ENCODE measurements at regions not wholly inside any gene's neighbourhood (a gene's known extent, or its start where the extent isn't known, plus 50 kb on each side); places are given as distances from the start of the nearest gene placed in this dataset.

DNA sequence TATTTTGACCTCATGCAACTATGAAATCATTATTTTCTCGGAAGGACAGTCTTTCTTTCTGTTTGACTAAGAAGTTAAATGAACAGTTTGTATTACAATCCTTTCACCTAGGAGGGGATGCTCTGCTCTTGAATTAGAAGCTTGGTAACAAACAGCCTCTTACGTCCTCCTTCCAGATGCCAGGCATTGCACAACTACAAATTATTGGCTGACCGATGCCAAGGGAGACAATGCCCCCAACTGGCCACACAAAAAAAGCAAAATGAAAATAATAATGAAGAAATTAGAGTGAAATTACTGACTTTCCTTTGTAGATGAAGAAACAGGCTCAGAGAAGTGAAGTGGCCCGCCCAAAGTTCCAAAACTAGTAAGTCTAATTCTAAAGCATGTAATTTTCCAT is 177.9 kb downstream of the CYRIA start:
- Histone ChIP-seq H3K4me3 (no peak overlapping the region), H3K36me3 (no peaks in the 10 kb centered on the region), H3K27ac (no peak overlapping the region), H3K27me3 (no peaks in the 10 kb centered on the region), H3K4me1 (no peaks in the 10 kb centered on the region), H3K9me3 (no peaks in the 10 kb centered on the region)
- 36 to 48% methylated on average over 3 to 4 of the region's 4 CpGs for WGBS, 2 donors (ENCODE audit: low coverage in 1 of 2)
- no peak for ATAC-seq
- no peak for TF ChIP-seq POLR2AphosphoS5 (IDR thresholded peaks at IDR 0.05)
- TF ChIP-seq, protein P1, sequence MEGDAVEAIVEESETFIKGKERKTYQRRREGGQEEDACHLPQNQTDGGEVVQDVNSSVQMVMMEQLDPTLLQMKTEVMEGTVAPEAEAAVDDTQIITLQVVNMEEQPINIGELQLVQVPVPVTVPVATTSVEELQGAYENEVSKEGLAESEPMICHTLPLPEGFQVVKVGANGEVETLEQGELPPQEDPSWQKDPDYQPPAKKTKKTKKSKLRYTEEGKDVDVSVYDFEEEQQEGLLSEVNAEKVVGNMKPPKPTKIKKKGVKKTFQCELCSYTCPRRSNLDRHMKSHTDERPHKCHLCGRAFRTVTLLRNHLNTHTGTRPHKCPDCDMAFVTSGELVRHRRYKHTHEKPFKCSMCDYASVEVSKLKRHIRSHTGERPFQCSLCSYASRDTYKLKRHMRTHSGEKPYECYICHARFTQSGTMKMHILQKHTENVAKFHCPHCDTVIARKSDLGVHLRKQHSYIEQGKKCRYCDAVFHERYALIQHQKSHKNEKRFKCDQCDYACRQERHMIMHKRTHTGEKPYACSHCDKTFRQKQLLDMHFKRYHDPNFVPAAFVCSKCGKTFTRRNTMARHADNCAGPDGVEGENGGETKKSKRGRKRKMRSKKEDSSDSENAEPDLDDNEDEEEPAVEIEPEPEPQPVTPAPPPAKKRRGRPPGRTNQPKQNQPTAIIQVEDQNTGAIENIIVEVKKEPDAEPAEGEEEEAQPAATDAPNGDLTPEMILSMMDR (IDR thresholded peaks at IDR 0.05): peak in 3 of 4 experiments; percentile 8 to 32 (median 9)

DNA sequence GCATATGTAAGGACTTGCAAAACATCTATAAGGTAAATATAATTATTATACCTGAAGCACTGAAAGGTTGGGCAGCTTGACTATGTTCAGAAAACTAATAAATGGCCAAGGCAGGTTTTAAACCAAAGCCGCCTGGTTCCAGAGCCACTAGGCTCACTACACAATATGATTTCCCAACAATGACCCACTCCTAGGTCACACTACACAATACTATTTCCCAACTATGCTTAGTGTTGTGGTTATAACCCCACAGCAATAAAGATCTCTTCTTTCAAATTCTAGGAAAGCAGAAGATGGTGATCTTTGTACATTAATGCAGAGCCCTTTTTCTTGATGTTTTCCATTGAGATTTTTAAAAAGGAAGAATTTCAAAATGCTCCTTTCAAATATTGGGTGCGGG is 180.4 kb downstream of the CYRIA start:
- Histone ChIP-seq H3K27ac (no peak overlapping the region), H3K4me1 (no peaks in the 10 kb centered on the region), H3K27me3 (no peaks in the 10 kb centered on the region), H3K9me3 (no peaks in the 10 kb centered on the region), H3K4me3 (no peak overlapping the region), H3K36me3 (no peaks in the 10 kb centered on the region)
- ATAC-seq: no peak
- TF ChIP-seq POLR2AphosphoS5 (IDR thresholded peaks at IDR 0.05): no peak
- TF ChIP-seq EP300 (IDR thresholded peaks at IDR 0.05): no peak
- TF ChIP-seq POLR2A (IDR thresholded peaks at IDR 0.05): no peak
- WGBS, 2 donors (ENCODE audit: low coverage in 1 of 2): 85 to 93% methylated on average over 2 of the region's 2 CpGs

GRCh38 chr2:16482460-16482859 is 183.2 kb downstream of the CYRIA start:
- ATAC-seq: no peak
- Histone ChIP-seq H3K27ac (no peak overlapping the region), H3K36me3 (no peaks in the 10 kb centered on the region), H3K9me3 (no peaks in the 10 kb centered on the region), H3K27me3 (no peaks in the 10 kb centered on the region), H3K4me3 (no peak overlapping the region), H3K4me1 (no peaks in the 10 kb centered on the region)
- 48 to 95% methylated on average over 3 to 5 of the region's 5 CpGs for WGBS, 2 donors (ENCODE audit: low coverage in 1 of 2)
- TF ChIP-seq, protein P1 (IDR thresholded peaks at IDR 0.05): no peak
- TF ChIP-seq EP300 (IDR thresholded peaks at IDR 0.05): no peak
- no peak for TF ChIP-seq POLR2A (IDR thresholded peaks at IDR 0.05)
- no peak for TF ChIP-seq POLR2AphosphoS5 (IDR thresholded peaks at IDR 0.05)

GRCh38 chr2:16481351-16481750 is 184.3 kb downstream of the CYRIA start:
- H3K4me3 ChIP-seq: no peak overlapping the region
- TF ChIP-seq, protein P1 (IDR thresholded peaks at IDR 0.05): no peak
- TF ChIP-seq POLR2A (IDR thresholded peaks at IDR 0.05) (no peak), EP300 (IDR thresholded peaks at IDR 0.05) (no peak), POLR2AphosphoS5 (IDR thresholded peaks at IDR 0.05) (no peak)
- H3K27me3 ChIP-seq: no peaks in the 10 kb centered on the region
- H3K4me1 ChIP-seq: no peaks in the 10 kb centered on the region
- 80 to 92% methylated on average over 1 of the region's 1 CpG for WGBS, 2 donors (ENCODE audit: low coverage in 1 of 2)
- no peak overlapping the region for H3K27ac ChIP-seq
- no peak for ATAC-seq
- no peaks in the 10 kb centered on the region for H3K9me3 ChIP-seq
- H3K36me3 ChIP-seq: no peaks in the 10 kb centered on the region

- no peak for TF ChIP-seq POLR2A (IDR thresholded peaks at IDR 0.05)
- no peak for TF ChIP-seq POLR2AphosphoS5 (IDR thresholded peaks at IDR 0.05)
- TF ChIP-seq EP300 (IDR thresholded peaks at IDR 0.05): no peak
- TF ChIP-seq, protein P1 (IDR thresholded peaks at IDR 0.05): no peak
- Histone ChIP-seq H3K27ac (no peak overlapping the region), H3K27me3 (no peaks in the 10 kb centered on the region), H3K4me1 (no peaks in the 10 kb centered on the region), H3K4me3 (no peak overlapping the region), H3K36me3 (no peaks in the 10 kb centered on the region), H3K9me3 (no peaks in the 10 kb centered on the region)
- ATAC-seq: no peak
Measured at GRCh38 chr2:16479721-16480120, 185.9 kb downstream of the CYRIA start.

Measured in gastroesophageal sphincter (tissue), 4 donors.